IMR-90 (cell line): ENCODE measurements at regions not wholly inside any gene's neighbourhood (a gene's known extent, or its start where the extent isn't known, plus 50 kb on each side); places are given as distances from the start of the nearest gene placed in this dataset.

ENCODE experiments used
- ATAC-seq: fragments of 200-7000 bp; cut with Tn5 transposase; 2 replicates; pipeline ENCODE4 v1.9.1; 2020; ENCODE audit warnings: low read depth, mild to moderate bottlenecking, moderate library complexity
- BruUV-seq: library from RNA; stranded (reverse); fragments of 400-500 nt; replicated peaks from 2 replicates; lab custom pipeline; 2021; lab: Mats Ljungman, UMichigan
- CTCF ChIA-PET: fragments of 300-600 bp; formaldehyde crosslinking; extraction: SDS; loops from one replicate; lab custom pipeline; 2021; ENCODE audit warnings: antibody characterized with exemption; lab: Yijun Ruan, JAX
- POLR2A ChIA-PET: fragments of 300-600 bp; sonication (Branson Sonifier 250); formaldehyde crosslinking; loops from one replicate; lab custom pipeline; 2022; ENCODE audit warnings: antibody characterized with exemption; ENCODE audit not compliant: unreplicated experiment; lab: Charles Lee
- DNase-seq: peaks from one replicate; pipeline ENCODE4 v3.0.0; 2013
- H2AFZ ChIP-seq: replicated peaks from 2 replicates; pipeline ENCODE3; 2013; ENCODE audit warnings: low read length, mild to moderate bottlenecking; ENCODE audit not compliant: poor library complexity
- H2AK5ac ChIP-seq: 2 replicates; pipeline ENCODE4 v1.6.1; 2013; ENCODE audit warnings: low read depth, low read length, inconsistent platforms
- H2AK9ac ChIP-seq: replicated peaks from 2 replicates; pipeline ENCODE3; 2013; ENCODE audit warnings: mild to moderate bottlenecking, low read depth, low read length, moderate library complexity; ENCODE audit not compliant: poor library complexity
- H2BK120ac ChIP-seq: 2 replicates; pipeline ENCODE4 v1.6.1; 2013; ENCODE audit warnings: low read depth, low read length, inconsistent platforms
- H2BK15ac ChIP-seq: 3 replicates; pipeline ENCODE4 v1.6.1; 2013; ENCODE audit warnings: low read depth, low read length, inconsistent platforms
- H2BK20ac ChIP-seq: 2 replicates; pipeline ENCODE4 v1.6.1; 2013; ENCODE audit warnings: low read depth, mild to moderate bottlenecking, inconsistent platforms, low read length, moderate library complexity
- H2BK5ac ChIP-seq: 2 replicates; pipeline ENCODE4 v1.6.1; 2013; ENCODE audit warnings: mild to moderate bottlenecking, low read depth, low read length, inconsistent platforms; ENCODE audit not compliant: poor library complexity, severe bottlenecking
- H3K14ac ChIP-seq: replicated peaks from 2 replicates; pipeline ENCODE4 v1.6.1; 2013; ENCODE audit warnings: low read depth, low read length, inconsistent platforms
- H3K18ac ChIP-seq: 2 replicates; pipeline ENCODE4 v1.6.1; 2013; ENCODE audit warnings: low read depth, low read length, control low read depth
- H3K23ac ChIP-seq: 2 replicates; pipeline ENCODE4 v1.6.1; 2013; ENCODE audit warnings: low read depth, low read length, inconsistent platforms
- H3K27ac ChIP-seq: 2 replicates; pipeline ENCODE4 v1.5.1; 2013; ENCODE audit warnings: mild to moderate bottlenecking, control low read depth, low read length; ENCODE audit not compliant: insufficient read depth
- H3K27me3 ChIP-seq: 2 replicates; pipeline ENCODE4 v1.6.1; 2013; ENCODE audit warnings: low read length; ENCODE audit not compliant: control insufficient read depth, insufficient read depth
- H3K36me3 ChIP-seq: 2 replicates; pipeline ENCODE4 v1.6.1; 2013; ENCODE audit warnings: low read length, mixed read lengths; ENCODE audit not compliant: control insufficient read depth, insufficient read depth
- H3K4ac ChIP-seq: 2 replicates; pipeline ENCODE4 v1.6.1; 2013; ENCODE audit warnings: low read depth, low read length, inconsistent platforms
- H3K4me1 ChIP-seq: 2 replicates; pipeline ENCODE4 v1.6.1; 2013; ENCODE audit warnings: low read length, mixed read lengths; ENCODE audit not compliant: control insufficient read depth, insufficient read depth
- H3K4me2 ChIP-seq: 2 replicates; pipeline ENCODE4 v1.6.1; 2013; ENCODE audit warnings: low read depth, mild to moderate bottlenecking, control low read depth, low read length, moderate library complexity
- H3K4me3 ChIP-seq: 2 replicates; pipeline ENCODE4 v1.5.1; 2013; ENCODE audit warnings: low read depth, mild to moderate bottlenecking, control low read depth, low read length, moderate library complexity; ENCODE audit not compliant: insufficient read depth
- H3K56ac ChIP-seq: 2 replicates; pipeline ENCODE4 v1.6.1; 2013; ENCODE audit warnings: low read length, inconsistent platforms; ENCODE audit not compliant: insufficient read depth; ENCODE audit errors: extremely low read depth
- H3K79me1 ChIP-seq, 2 experiments: 2 replicates each; pipeline ENCODE4 v1.6.1; 2013; ENCODE audit warnings: low read length in 2 of 2, inconsistent platforms in 1 of 2, low read depth in 1 of 2
- H3K9ac ChIP-seq: 2 replicates; pipeline ENCODE4 v1.6.1; 2013; ENCODE audit warnings: low read depth, low read length, control low read depth
- H3K9me1 ChIP-seq: 2 replicates; pipeline ENCODE4 v1.6.1; 2013; ENCODE audit warnings: low read length, inconsistent platforms; ENCODE audit not compliant: insufficient read depth
- H3K9me3 ChIP-seq: 2 replicates; pipeline ENCODE4 v1.6.1; 2013; ENCODE audit warnings: low read length; ENCODE audit not compliant: control insufficient read depth, insufficient read depth
- H4K20me1 ChIP-seq: 2 replicates; pipeline ENCODE4 v1.6.1; 2013; ENCODE audit warnings: low read length, inconsistent platforms; ENCODE audit not compliant: insufficient read depth
- H4K5ac ChIP-seq: 2 replicates; pipeline ENCODE4 v1.6.1; 2013; ENCODE audit warnings: mild to moderate bottlenecking, low read depth, low read length, control low read depth
- H4K8ac ChIP-seq, 2 experiments: 2 replicates each; pipeline ENCODE4 v1.6.1; 2013; ENCODE audit warnings: low read depth in 2 of 2, low read length in 2 of 2, control low read depth in 1 of 2, inconsistent platforms in 1 of 2
- H4K91ac ChIP-seq: 2 replicates; pipeline ENCODE4 v1.6.1; 2013; ENCODE audit warnings: low read depth, low read length, inconsistent platforms; ENCODE audit not compliant: insufficient read depth
- BHLHE40 ChIP-seq: fragments of 150-350 bp; IDR thresholded peaks from 2 replicates; pipeline ENCODE4 v1.6.1; 2016; ENCODE audit warnings: mild to moderate bottlenecking, low read depth, low read length
- CEBPB ChIP-seq: IDR thresholded peaks from 2 replicates; pipeline ENCODE4 v1.6.1; 2012; ENCODE audit warnings: low read depth, low read length, improper control_type of control experiment
- CHD1 ChIP-seq: IDR thresholded peaks from 2 replicates; pipeline ENCODE4 v1.6.1; 2012; ENCODE audit warnings: low read depth, low read length, improper control_type of control experiment
- FOS ChIP-seq: fragments of 150-350 bp; IDR thresholded peaks from 2 replicates; pipeline ENCODE4 v1.6.1; 2016; ENCODE audit warnings: low read depth, low read length
- MAFK ChIP-seq: IDR thresholded peaks from 2 replicates; pipeline ENCODE4 v1.6.1; 2012; ENCODE audit warnings: low read depth, low read length, improper control_type of control experiment
- MAZ ChIP-seq: IDR thresholded peaks from 2 replicates; pipeline ENCODE4 v1.6.1; 2012; ENCODE audit warnings: low read depth, mild to moderate bottlenecking, low read length, improper control_type of control experiment, moderate library complexity, borderline replicate concordance
- MXI1 ChIP-seq: IDR thresholded peaks from 2 replicates; pipeline ENCODE4 v1.6.1; 2012; ENCODE audit warnings: low read depth, mild to moderate bottlenecking, low read length, moderate library complexity, borderline replicate concordance
- NFE2L2 ChIP-seq: fragments of 150-350 bp; IDR thresholded peaks from 2 replicates; pipeline ENCODE4 v1.6.1; 2016; ENCODE audit warnings: low read depth, mild to moderate bottlenecking, low read length
- POLR2A ChIP-seq: IDR thresholded peaks from 2 replicates; pipeline ENCODE4 v1.6.1; 2012; ENCODE audit warnings: mild to moderate bottlenecking, low read depth, low read length
- RAD21 ChIP-seq: IDR thresholded peaks from 2 replicates; pipeline ENCODE4 v1.6.1; 2012; ENCODE audit warnings: low read length, improper control_type of control experiment
- RCOR1 ChIP-seq: IDR thresholded peaks from 2 replicates; pipeline ENCODE4 v1.6.1; 2012; ENCODE audit warnings: mild to moderate bottlenecking, low read length, improper control_type of control experiment; ENCODE audit not compliant: insufficient replicate concordance
- RFX5 ChIP-seq: IDR thresholded peaks from 2 replicates; pipeline ENCODE4 v1.8.0; 2012; ENCODE audit warnings: low read depth, mild to moderate bottlenecking, low read length, moderate library complexity
- SMC3 ChIP-seq: fragments of 150-350 bp; IDR thresholded peaks from 2 replicates; pipeline ENCODE4 v1.6.1; 2016; ENCODE audit warnings: low read depth, mild to moderate bottlenecking, antibody characterized with exemption, low read length, moderate library complexity
- WGBS, 2 experiments: methylation state at CpG; one replicate each; pipeline versions ENCODE4 v1.1.5 to v1.1.7; 2013; ENCODE audit warnings: missing lambda C conversion rate in 2 of 2; ENCODE audit not compliant: insufficient read length in 1 of 2; ENCODE audit errors: extremely low coverage in 2 of 2; 5-methylcytosine and 5-hydroxymethylcytosine counted together
- dilution Hi-C: fragments of 300-500 bp; cut with HindIII; formaldehyde crosslinking; loops from one replicate; pipeline ENCODE4 v1.14.3; 2018; ENCODE audit warnings: low sequenced_read_pairs; ENCODE audit not compliant: unreplicated experiment
- in situ Hi-C: fragments of 300-500 bp; cut with MboI; formaldehyde crosslinking; loops from 3 replicates; pipeline ENCODE4 v1.14.3; 2019; ENCODE audit warnings: low sequenced_read_pairs, inconsistent platforms, mixed read lengths
- intact Hi-C: fragments of 100-400 bp; cut with micrococcal nuclease; formaldehyde crosslinking; loops from 2 replicates; pipeline ENCODE4 v1.10.0; 2022
- TF ChIP-seq, protein P1 (sequence below): fragments of 150-350 bp; IDR thresholded peaks from 2 replicates; pipeline ENCODE4 v1.6.1; 2016; ENCODE audit warnings: low read depth, mild to moderate bottlenecking, low read length, moderate library complexity, borderline replicate concordance
- TF ChIP-seq, protein P2 (sequence below): fragments of 150-350 bp; IDR thresholded peaks from 2 replicates; pipeline ENCODE4 v1.6.1; 2017; ENCODE audit warnings: mild to moderate bottlenecking, antibody characterized with exemption, low read length, low read depth
- TF ChIP-seq, protein P3 (sequence below): conservative IDR thresholded peaks from 2 replicates; pipeline ENCODE4 v1.5.1; 2012; ENCODE audit warnings: mild to moderate bottlenecking, low read depth, low read length, improper control_type of control experiment

DNA sequence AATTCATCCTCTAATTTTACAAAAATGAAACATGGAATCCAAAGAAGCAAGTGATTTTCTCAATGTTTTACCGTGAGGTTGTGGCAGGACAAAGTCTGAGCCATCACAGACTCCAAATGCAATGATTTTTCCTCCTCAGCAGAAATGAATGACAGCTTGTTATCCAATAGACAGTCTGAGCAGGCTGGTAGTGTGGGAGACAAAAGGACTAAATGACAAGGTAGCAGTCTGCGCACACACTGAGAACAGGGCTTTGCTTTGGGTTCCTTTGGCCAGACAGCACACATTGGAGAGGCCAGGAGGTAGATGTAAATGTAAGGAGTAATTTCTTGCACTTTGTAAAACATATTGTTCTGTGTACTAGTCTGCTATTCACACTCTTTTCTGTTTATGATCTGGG is 50.3 kb upstream of the RGPD4 start:
- dilution Hi-C loops (no loop called here), intact Hi-C loops (no loop called here), in situ Hi-C loops (no loop called here)
- Histone ChIP-seq H4K20me1 (no peaks in the 10 kb centered on the region), H3K27me3 (no peaks in the 10 kb centered on the region), H4K91ac (no peak overlapping the region), H3K79me1 (no peaks in the 10 kb centered on the region), H3K56ac (no peak overlapping the region), H3K23ac (no peak overlapping the region), H2BK20ac (no peak overlapping the region), H3K9me3 (peaks cover 1% of the 10 kb centered on the region; the same call in 1 of the 2 replicates), H3K9ac (no peak overlapping the region), H3K27ac (no peak overlapping the region), H4K5ac (no peak overlapping the region), H2BK15ac (no peak overlapping the region), H2AK5ac (no peak overlapping the region), H3K14ac (no peak overlapping the region), H3K9me1 (no peaks in the 10 kb centered on the region), H2AK9ac (no peak overlapping the region), H3K4me2 (no peak overlapping the region), H3K4me3 (no peak overlapping the region), H2AFZ (no peak overlapping the region), H2BK120ac (no peak overlapping the region), H3K18ac (no peak overlapping the region), H2BK5ac (no peak overlapping the region), H4K8ac (no peak overlapping the region), H3K4ac (no peak overlapping the region), H3K36me3 (no peaks in the 10 kb centered on the region), H3K4me1 (no peaks in the 10 kb centered on the region)
- no TSS peak for BruUV-seq
- DNase-seq (no peak), ATAC-seq (no peak)
- TF ChIP-seq RFX5 (no peak), POLR2A (no peak), NFE2L2 (no peak), FOS (no peak), MXI1 (no peak), MAZ (no peak), BHLHE40 (no peak), CHD1 (no peak), CEBPB (no peak), MAFK (no peak), RAD21 (no peak), RCOR1 (no peak), SMC3 (no peak)
- TF ChIP-seq, protein P1, sequence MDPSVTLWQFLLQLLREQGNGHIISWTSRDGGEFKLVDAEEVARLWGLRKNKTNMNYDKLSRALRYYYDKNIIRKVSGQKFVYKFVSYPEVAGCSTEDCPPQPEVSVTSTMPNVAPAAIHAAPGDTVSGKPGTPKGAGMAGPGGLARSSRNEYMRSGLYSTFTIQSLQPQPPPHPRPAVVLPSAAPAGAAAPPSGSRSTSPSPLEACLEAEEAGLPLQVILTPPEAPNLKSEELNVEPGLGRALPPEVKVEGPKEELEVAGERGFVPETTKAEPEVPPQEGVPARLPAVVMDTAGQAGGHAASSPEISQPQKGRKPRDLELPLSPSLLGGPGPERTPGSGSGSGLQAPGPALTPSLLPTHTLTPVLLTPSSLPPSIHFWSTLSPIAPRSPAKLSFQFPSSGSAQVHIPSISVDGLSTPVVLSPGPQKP = no peak
- TF ChIP-seq, protein P2, sequence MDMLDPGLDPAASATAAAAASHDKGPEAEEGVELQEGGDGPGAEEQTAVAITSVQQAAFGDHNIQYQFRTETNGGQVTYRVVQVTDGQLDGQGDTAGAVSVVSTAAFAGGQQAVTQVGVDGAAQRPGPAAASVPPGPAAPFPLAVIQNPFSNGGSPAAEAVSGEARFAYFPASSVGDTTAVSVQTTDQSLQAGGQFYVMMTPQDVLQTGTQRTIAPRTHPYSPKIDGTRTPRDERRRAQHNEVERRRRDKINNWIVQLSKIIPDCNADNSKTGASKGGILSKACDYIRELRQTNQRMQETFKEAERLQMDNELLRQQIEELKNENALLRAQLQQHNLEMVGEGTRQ = no peak
- TF ChIP-seq, protein P3, sequence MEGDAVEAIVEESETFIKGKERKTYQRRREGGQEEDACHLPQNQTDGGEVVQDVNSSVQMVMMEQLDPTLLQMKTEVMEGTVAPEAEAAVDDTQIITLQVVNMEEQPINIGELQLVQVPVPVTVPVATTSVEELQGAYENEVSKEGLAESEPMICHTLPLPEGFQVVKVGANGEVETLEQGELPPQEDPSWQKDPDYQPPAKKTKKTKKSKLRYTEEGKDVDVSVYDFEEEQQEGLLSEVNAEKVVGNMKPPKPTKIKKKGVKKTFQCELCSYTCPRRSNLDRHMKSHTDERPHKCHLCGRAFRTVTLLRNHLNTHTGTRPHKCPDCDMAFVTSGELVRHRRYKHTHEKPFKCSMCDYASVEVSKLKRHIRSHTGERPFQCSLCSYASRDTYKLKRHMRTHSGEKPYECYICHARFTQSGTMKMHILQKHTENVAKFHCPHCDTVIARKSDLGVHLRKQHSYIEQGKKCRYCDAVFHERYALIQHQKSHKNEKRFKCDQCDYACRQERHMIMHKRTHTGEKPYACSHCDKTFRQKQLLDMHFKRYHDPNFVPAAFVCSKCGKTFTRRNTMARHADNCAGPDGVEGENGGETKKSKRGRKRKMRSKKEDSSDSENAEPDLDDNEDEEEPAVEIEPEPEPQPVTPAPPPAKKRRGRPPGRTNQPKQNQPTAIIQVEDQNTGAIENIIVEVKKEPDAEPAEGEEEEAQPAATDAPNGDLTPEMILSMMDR = no peak
- CTCF ChIA-PET = no interaction called here
- no CpG with 5 or more reads among the region's 2 CpGs for WGBS, 2 experiments
- POLR2A ChIA-PET = no interaction called here
